Natural killer cell (primary cell): ENCODE measurements at regions not wholly inside any gene's neighbourhood (a gene's known extent, or its start where the extent isn't known, plus 50 kb on each side); places are given as distances from the start of the nearest gene placed in this dataset.
"Not testable (repeated sequence)": the region's sequence is repeated elsewhere in the genome, so short reads cannot be mapped to it uniquely, and the experiment has no call there.

Experiments used
- ATAC-seq, 3 donors: fragments of 150-1000 bp in 2 of 3; fragments of 200-7000 bp in 1 of 3; cut with Tn5 transposase; 1 replicate in 1 of 3; 2 replicates in 2 of 3; pipeline ENCODE4 v1.10.0; 2021; ENCODE audit warnings: mild to moderate bottlenecking in 2 of 3, moderate library complexity in 2 of 3
- DNase-seq, 2 donors: peaks; one replicate each; pipeline versions ENCODE4 v3.0.0 to v3.0.0-alpha.2; 2013 to 2021; ENCODE audit warnings: mixed read lengths in 1 of 2
- H3K27ac ChIP-seq: one replicate; pipeline ENCODE4 v1.5.1; 2013; ENCODE audit warnings: mild to moderate bottlenecking, low read length
- H3K27me3 ChIP-seq: one replicate; pipeline ENCODE4 v1.6.1; 2013; ENCODE audit warnings: low read length; ENCODE audit not compliant: control insufficient read depth, insufficient read depth
- H3K36me3 ChIP-seq: one replicate; pipeline ENCODE4 v1.6.1; 2013; ENCODE audit warnings: low read length; ENCODE audit not compliant: control insufficient read depth, insufficient read depth
- H3K4me1 ChIP-seq: one replicate; pipeline ENCODE4 v1.6.1; 2013; ENCODE audit warnings: low read length; ENCODE audit not compliant: control insufficient read depth, insufficient read depth
- H3K4me3 ChIP-seq: one replicate; pipeline ENCODE4 v1.5.1; 2013; ENCODE audit warnings: low read length
- H3K9me3 ChIP-seq: one replicate; pipeline ENCODE4 v1.6.1; 2013; ENCODE audit warnings: low read length; ENCODE audit not compliant: control insufficient read depth, insufficient read depth
- H3K27ac Mint-ChIP-seq, 2 donors: one replicate each; pipeline ENCODE4 v1.8.0; 2022; ENCODE audit warnings: mild to moderate bottlenecking in 2 of 2, mixed read lengths in 2 of 2, moderate library complexity in 1 of 2
- H3K27me3 Mint-ChIP-seq, 2 donors: one replicate each; pipeline ENCODE4 v1.8.0; 2022; ENCODE audit warnings: low read depth in 2 of 2, mixed read lengths in 2 of 2
- H3K36me3 Mint-ChIP-seq: one replicate; pipeline ENCODE4 v1.8.0; 2022; ENCODE audit warnings: mixed read lengths
- H3K4me1 Mint-ChIP-seq, 2 donors: one replicate each; pipeline ENCODE4 v1.8.0; 2022; ENCODE audit warnings: mixed read lengths in 2 of 2
- H3K4me3 Mint-ChIP-seq: one replicate; pipeline ENCODE4 v1.8.0; 2022; ENCODE audit warnings: mild to moderate bottlenecking, moderate library complexity, mixed read lengths
- H3K9me3 Mint-ChIP-seq, 2 donors: one replicate each; pipeline ENCODE4 v1.8.0; 2022; ENCODE audit warnings: mixed read lengths in 2 of 2
- CTCF ChIP-seq: fragments of 200-600 bp; IDR thresholded peaks from one replicate; pipeline ENCODE4 v1.8.0; 2022; ENCODE audit warnings: antibody characterized with exemption
- WGBS: methylation state at CpG from one replicate; pipeline ENCODE4 v1.1.7; 2013; ENCODE audit warnings: missing lambda C conversion rate; ENCODE audit not compliant: insufficient coverage; 5-methylcytosine and 5-hydroxymethylcytosine counted together
- intact Hi-C: fragments of 100-400 bp; cut with micrococcal nuclease; formaldehyde crosslinking; loops from one replicate; pipeline ENCODE4 v1.14.2; 2022

- H3K36me3 ChIP-seq, H3K4me1 Mint-ChIP-seq, H3K9me3 Mint-ChIP-seq, intact Hi-C loops, H3K27me3 Mint-ChIP-seq, H3K9me3 ChIP-seq, H3K36me3 Mint-ChIP-seq, H3K27me3 ChIP-seq, H3K27ac ChIP-seq, H3K4me1 ChIP-seq: not testable (repeated sequence)
- 0% methylated on average over 7 of the region's 16 CpGs for WGBS
- Mint-ChIP-seq H3K4me3 (peak overlapping the region; percentile 79), H3K27ac (peak overlapping the region in 1 of 2 donors; percentile 77)
- ATAC-seq (peak; percentile 99 to 100 (median 100)), DNase-seq (peak; percentile 82 to 87)
- peak overlapping the region; percentile 32 for H3K4me3 ChIP-seq
These were observed 129.5 kb upstream of the PLEKHM1 start for GRCh38 chr17:45619984-45620405.

GRCh38 chr17:45620468-45620867 lies 129.9 kb upstream of the PLEKHM1 start:
- intact Hi-C loops, H3K9me3 Mint-ChIP-seq, H3K27ac ChIP-seq, H3K36me3 Mint-ChIP-seq, H3K9me3 ChIP-seq, H3K27me3 Mint-ChIP-seq, H3K4me1 Mint-ChIP-seq, H3K36me3 ChIP-seq, H3K4me1 ChIP-seq, H3K27me3 ChIP-seq: not testable (repeated sequence)
- Mint-ChIP-seq H3K4me3 (peak overlapping the region; percentile 79), H3K27ac (peak overlapping the region in 1 of 2 donors; percentile 77)
- under 1% methylated on average over 25 of the region's 54 CpGs for WGBS
- peak overlapping the region; percentile 32 for H3K4me3 ChIP-seq
- ATAC-seq (peak; percentile 58 to 65 (median 59)), DNase-seq (peak in 1 of 2 donors; percentile 43)

GRCh38 chr17:45621087-45621486 lies 130.6 kb upstream of the PLEKHM1 start:
- H3K36me3 Mint-ChIP-seq, H3K4me1 Mint-ChIP-seq, intact Hi-C loops, H3K4me3 ChIP-seq, H3K27me3 Mint-ChIP-seq, H3K9me3 Mint-ChIP-seq, H3K27ac Mint-ChIP-seq, H3K36me3 ChIP-seq, H3K4me1 ChIP-seq, H3K27ac ChIP-seq, H3K27me3 ChIP-seq, H3K9me3 ChIP-seq, DNase-seq, ATAC-seq: not testable (repeated sequence)
- no CpG with 5 or more reads among the region's 9 CpGs for WGBS
- peak overlapping the region; percentile 52 for H3K4me3 Mint-ChIP-seq

- H3K27me3 ChIP-seq, H3K9me3 Mint-ChIP-seq, H3K4me1 ChIP-seq, H3K27ac ChIP-seq, ATAC-seq, H3K36me3 Mint-ChIP-seq, H3K9me3 ChIP-seq, H3K36me3 ChIP-seq, H3K4me3 ChIP-seq, H3K4me3 Mint-ChIP-seq, DNase-seq, intact Hi-C loops, H3K27me3 Mint-ChIP-seq, H3K27ac Mint-ChIP-seq, H3K4me1 Mint-ChIP-seq: not testable (repeated sequence)
- WGBS: no CpG with 5 or more reads among the region's 3 CpGs
These were observed 131.8 kb upstream of the PLEKHM1 start for GRCh38 chr17:45622295-45622694.

- ATAC-seq: no peak
- Histone ChIP-seq H3K4me1 (no peaks in the 10 kb centered on the region), H3K36me3 (peaks cover 32% of the 10 kb centered on the region), H3K27me3 (no peaks in the 10 kb centered on the region), H3K4me3 (no peak overlapping the region), H3K27ac (no peak overlapping the region), H3K9me3 (no peaks in the 10 kb centered on the region)
- no peaks in the 10 kb centered on the region for H3K4me1 Mint-ChIP-seq
- no peak overlapping the region for H3K27ac Mint-ChIP-seq
- peaks cover 8% of the 10 kb centered on the region for H3K36me3 Mint-ChIP-seq
- intact Hi-C loops: no loop called here
- 99% methylated on average over 5 of the region's 5 CpGs for WGBS
- H3K4me3 Mint-ChIP-seq: no peak overlapping the region
- DNase-seq: no peak
- TF ChIP-seq CTCF: no peak
- no peaks in the 10 kb centered on the region for H3K9me3 Mint-ChIP-seq
- H3K27me3 Mint-ChIP-seq: no peaks in the 10 kb centered on the region
These were observed 137.5 kb upstream of the PLEKHM1 start for GRCh38 chr17:45628019-45628418.
